Activated naive CD4-positive, alpha-beta T cell treated with anti-CD3 and anti-CD28 coated beads, Interleukin-2, amount 50 U/mL, for 16 hours (primary cell): ENCODE measurements at regions not wholly inside any gene's neighbourhood (a gene's known extent, or its start where the extent isn't known, plus 50 kb on each side); places are given as distances from the start of the nearest gene placed in this dataset.
"Not testable (repeated sequence)": the region's sequence is repeated elsewhere in the genome, so short reads cannot be mapped to it uniquely, and the experiment has no call there.

Experiments
- DNase-seq: peaks from one replicate; pipeline ENCODE4 v3.0.0-alpha.2; 2020

- no peak for DNase-seq
Measured at GRCh38 chr3:103926936-103927335, 1439.8 kb upstream of the ALCAM start.

GRCh38 chr3:103927896-103928295 is 1438.8 kb upstream of the ALCAM start:
- no peak for DNase-seq

- no peak for DNase-seq
Measured at GRCh38 chr3:103937094-103937493, 1429.6 kb upstream of the ALCAM start.

- no peak for DNase-seq
Measured at GRCh38 chr3:103947062-103947461, 1419.6 kb upstream of the ALCAM start.

- no peak for DNase-seq
Measured at GRCh38 chr3:103949693-103950092, 1417.0 kb upstream of the ALCAM start.

GRCh38 chr3:103950676-103951075 is 1416.0 kb upstream of the ALCAM start:
- DNase-seq, result no peak

- no peak for DNase-seq
Measured at GRCh38 chr3:103953796-103954195, 1412.9 kb upstream of the ALCAM start.

- DNase-seq, result no peak
Measured at GRCh38 chr3:103960819-103961218, 1405.9 kb upstream of the ALCAM start.

GRCh38 chr3:103963599-103963998 is 1403.1 kb upstream of the ALCAM start:
- DNase-seq, result no peak

- DNase-seq, result no peak
Measured at GRCh38 chr3:103965764-103966163, 1400.9 kb upstream of the ALCAM start.

- DNase-seq, result no peak
Measured at GRCh38 chr3:103966749-103967148, 1400.0 kb upstream of the ALCAM start.

- DNase-seq, result no peak
Measured at GRCh38 chr3:103968131-103968530, 1398.6 kb upstream of the ALCAM start.

- no peak for DNase-seq
Measured at GRCh38 chr3:103968751-103969150, 1398.0 kb upstream of the ALCAM start.

- DNase-seq, result no peak
Measured at GRCh38 chr3:103976931-103977339, 1389.8 kb upstream of the ALCAM start.

- DNase-seq, result no peak
Measured at GRCh38 chr3:103977417-103977816, 1389.3 kb upstream of the ALCAM start.

GRCh38 chr3:103991461-103992115 is 1375.1 kb upstream of the ALCAM start:
- no peak for DNase-seq

- no peak for DNase-seq
Measured at GRCh38 chr3:103992469-103992868, 1374.2 kb upstream of the ALCAM start.

GRCh38 chr3:104004956-104005355 is 1361.8 kb upstream of the ALCAM start:
- DNase-seq, result no peak

GRCh38 chr3:104005815-104006214 is 1360.9 kb upstream of the ALCAM start:
- no peak for DNase-seq

- DNase-seq, result no peak
Measured at GRCh38 chr3:104018541-104018940, 1348.2 kb upstream of the ALCAM start.

- DNase-seq, result no peak
Measured at GRCh38 chr3:104031598-104031997, 1335.1 kb upstream of the ALCAM start.

- DNase-seq, result no peak
Measured at GRCh38 chr3:104032283-104032682, 1334.4 kb upstream of the ALCAM start.

GRCh38 chr3:104040896-104041295 is 1325.8 kb upstream of the ALCAM start:
- no peak for DNase-seq

GRCh38 chr3:104043001-104043543 is 1323.6 kb upstream of the ALCAM start:
- not testable (repeated sequence) for DNase-seq

GRCh38 chr3:104044002-104044401 is 1322.7 kb upstream of the ALCAM start:
- no peak for DNase-seq
